ENCODE measurements at regions not wholly inside any gene's neighbourhood (a gene's known extent, or its start where the extent isn't known, plus 50 kb on each side); places are given as distances from the start of the nearest gene placed in this dataset.
"Not testable (repeated sequence)": the region's sequence is repeated elsewhere in the genome, so short reads cannot be mapped to it uniquely, and the experiment has no call there.

DNA sequence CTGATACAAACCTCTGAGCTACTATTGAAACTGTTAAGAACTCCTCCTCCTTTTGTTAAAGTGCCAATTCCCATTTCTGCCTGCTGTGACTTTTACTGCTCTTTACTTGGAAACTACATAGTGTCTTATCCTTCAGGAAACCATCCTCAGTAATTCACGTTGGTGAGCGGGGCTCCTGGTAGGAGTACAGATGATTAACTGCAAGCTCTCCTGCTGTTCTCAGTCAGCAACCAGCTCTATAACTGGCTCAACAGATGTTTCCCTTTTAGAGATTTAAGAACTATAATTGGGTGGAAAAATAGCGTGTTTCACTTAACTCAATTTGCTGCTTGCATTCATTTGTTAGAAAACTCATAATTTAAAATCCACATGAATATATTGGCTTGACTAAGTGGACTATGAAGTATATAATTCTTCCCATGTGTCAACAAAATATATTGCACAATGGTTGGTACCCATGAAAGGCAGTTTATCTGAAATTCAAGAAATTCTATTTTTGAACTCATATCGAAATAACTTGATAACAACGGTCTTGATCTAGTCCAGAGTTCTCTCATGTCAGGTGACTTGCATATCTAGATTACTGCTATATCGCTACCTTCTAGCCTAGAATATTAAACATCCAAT, 574.0 kb downstream of the KCNT2 start:
- TF ChIP-seq POLR2A (IDR thresholded peaks at IDR 0.05): no peak
- TF ChIP-seq, protein P1, sequence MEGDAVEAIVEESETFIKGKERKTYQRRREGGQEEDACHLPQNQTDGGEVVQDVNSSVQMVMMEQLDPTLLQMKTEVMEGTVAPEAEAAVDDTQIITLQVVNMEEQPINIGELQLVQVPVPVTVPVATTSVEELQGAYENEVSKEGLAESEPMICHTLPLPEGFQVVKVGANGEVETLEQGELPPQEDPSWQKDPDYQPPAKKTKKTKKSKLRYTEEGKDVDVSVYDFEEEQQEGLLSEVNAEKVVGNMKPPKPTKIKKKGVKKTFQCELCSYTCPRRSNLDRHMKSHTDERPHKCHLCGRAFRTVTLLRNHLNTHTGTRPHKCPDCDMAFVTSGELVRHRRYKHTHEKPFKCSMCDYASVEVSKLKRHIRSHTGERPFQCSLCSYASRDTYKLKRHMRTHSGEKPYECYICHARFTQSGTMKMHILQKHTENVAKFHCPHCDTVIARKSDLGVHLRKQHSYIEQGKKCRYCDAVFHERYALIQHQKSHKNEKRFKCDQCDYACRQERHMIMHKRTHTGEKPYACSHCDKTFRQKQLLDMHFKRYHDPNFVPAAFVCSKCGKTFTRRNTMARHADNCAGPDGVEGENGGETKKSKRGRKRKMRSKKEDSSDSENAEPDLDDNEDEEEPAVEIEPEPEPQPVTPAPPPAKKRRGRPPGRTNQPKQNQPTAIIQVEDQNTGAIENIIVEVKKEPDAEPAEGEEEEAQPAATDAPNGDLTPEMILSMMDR (IDR thresholded peaks at IDR 0.05): no peak
- Histone ChIP-seq H3K4me3 (replicated peaks in 1 of 3) (no peak overlapping the region), H3K4me1 (no peaks in the 10 kb centered on the region), H3K9me3 (no peaks in the 10 kb centered on the region), H3K27me3 (no peaks in the 10 kb centered on the region), H3K27ac (no peak overlapping the region), H3K36me3 (no peaks in the 10 kb centered on the region)
- no peak for DNase-seq
- intact Hi-C loops (cut with DNase I): no loop called here
- 55 to 59% methylated on average over 6 of the region's 6 CpGs for WGBS, 2 donors

DNA sequence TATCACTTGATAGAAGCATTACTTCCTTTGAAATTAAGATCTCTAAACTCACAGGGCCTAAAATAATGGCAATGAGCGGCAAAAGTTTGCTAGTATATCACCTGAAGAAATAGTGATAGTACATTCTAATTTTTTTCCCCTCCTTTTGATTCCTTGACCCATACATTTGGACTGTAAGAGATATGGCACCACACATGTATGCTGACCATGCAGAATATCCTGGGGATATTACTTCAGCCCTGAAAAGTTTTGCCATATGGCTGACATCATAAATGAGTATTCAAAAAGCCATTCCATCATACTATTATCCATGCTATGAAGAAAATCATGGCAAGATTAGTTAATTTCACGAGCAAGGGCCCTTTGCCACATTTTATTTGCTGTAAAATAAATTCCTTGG, 576.9 kb downstream of the KCNT2 start:
- H3K27ac ChIP-seq; H3K27me3 ChIP-seq; H3K9me3 ChIP-seq; intact Hi-C loops (cut with DNase I); H3K4me3 ChIP-seq (replicated peaks in 1 of 3); H3K4me1 ChIP-seq; DNase-seq; H3K36me3 ChIP-seq: not testable (repeated sequence)
- WGBS, 2 donors: 76 to 79% methylated on average over 2 of the region's 2 CpGs

DNA sequence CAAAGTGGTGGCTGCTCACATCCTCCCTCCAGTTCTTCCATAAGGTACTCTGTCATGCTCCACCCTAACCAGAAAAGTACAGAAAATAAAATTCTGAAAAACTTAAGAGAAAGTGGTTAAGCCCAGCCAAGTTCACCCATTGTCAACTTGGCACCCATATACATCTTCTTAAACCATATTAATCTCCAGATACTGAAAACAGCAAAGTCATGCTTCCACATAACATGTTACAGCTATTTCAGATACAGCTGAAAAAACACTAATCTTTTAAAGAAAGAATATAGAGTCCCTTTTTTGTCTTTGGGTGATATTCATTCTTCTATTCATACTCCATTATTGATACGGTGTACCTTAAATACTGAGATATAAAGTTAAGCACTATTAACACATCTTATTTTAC, 577.8 kb downstream of the KCNT2 start:
- WGBS, 2 donors: 95 to 98% methylated on average over 1 of the region's 1 CpG

DNA sequence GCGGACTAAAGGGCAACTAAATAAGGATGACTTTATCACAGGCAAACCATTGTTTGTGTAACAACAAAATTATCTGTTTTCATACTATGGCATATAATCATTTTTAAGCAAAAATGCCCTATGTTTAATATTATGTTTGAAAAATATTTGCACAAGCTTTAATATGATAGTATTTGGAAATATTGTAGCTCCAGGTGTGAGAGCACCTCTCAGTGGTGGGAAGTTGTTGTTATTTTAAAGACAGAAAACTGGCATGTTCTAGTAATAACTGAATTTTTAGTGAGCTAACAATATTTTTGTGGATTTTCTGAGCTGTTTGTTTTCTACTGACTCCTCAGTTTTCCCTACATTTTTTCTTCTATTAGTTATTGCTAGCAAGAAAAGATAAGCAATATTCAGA, 578.8 kb downstream of the KCNT2 start:
- DNase-seq: no peak
- H3K36me3 ChIP-seq: no peaks in the 10 kb centered on the region
- no peak overlapping the region for H3K4me3 ChIP-seq (replicated peaks in 1 of 3)
- H3K9me3 ChIP-seq: no peaks in the 10 kb centered on the region
- H3K4me1 ChIP-seq: no peaks in the 10 kb centered on the region
- H3K27me3 ChIP-seq: no peaks in the 10 kb centered on the region
- no peak for TF ChIP-seq POLR2A (IDR thresholded peaks at IDR 0.05)
- H3K27ac ChIP-seq: no peak overlapping the region
- 94% methylated on average over 1 of the region's 1 CpG for WGBS, 2 donors
- intact Hi-C loops (cut with DNase I): no loop called here

More for the DNA sequence above, 577.8 kb downstream of the KCNT2 start:
- Histone ChIP-seq H3K36me3 (no peaks in the 10 kb centered on the region), H3K9me3 (no peaks in the 10 kb centered on the region), H3K4me3 (replicated peaks in 1 of 3) (no peak overlapping the region), H3K27me3 (no peaks in the 10 kb centered on the region), H3K27ac (no peak overlapping the region), H3K4me1 (no peaks in the 10 kb centered on the region)
- TF ChIP-seq, protein P1 (IDR thresholded peaks at IDR 0.05): no peak
- TF ChIP-seq POLR2A (IDR thresholded peaks at IDR 0.05): no peak
- no peak for DNase-seq
- intact Hi-C loops (cut with DNase I): no loop called here

DNA sequence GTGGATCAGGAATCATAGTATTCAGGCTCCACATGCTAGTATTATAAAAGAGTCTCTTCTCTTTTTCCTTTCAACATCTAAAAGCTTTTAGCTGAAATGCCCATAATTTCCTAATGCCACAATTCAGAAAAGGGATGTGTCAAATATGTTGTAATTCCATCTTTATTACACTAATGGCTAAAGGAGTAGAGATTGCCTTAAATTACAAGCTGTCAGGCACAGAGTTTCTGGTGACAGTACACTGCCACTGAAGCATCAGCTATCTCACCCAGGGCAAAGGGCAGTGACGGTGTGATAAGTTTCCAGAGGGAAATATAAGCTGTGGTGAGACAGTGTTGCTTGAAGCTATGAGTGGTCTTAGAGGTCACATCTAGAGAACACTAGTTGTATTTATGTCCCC, 581.1 kb downstream of the KCNT2 start:
- H3K4me1 ChIP-seq: no peaks in the 10 kb centered on the region
- intact Hi-C loops (cut with DNase I): no loop called here
- no peak overlapping the region for H3K4me3 ChIP-seq (replicated peaks in 1 of 3)
- TF ChIP-seq, protein P1 (IDR thresholded peaks at IDR 0.05): no peak
- no peak for TF ChIP-seq POLR2A (IDR thresholded peaks at IDR 0.05)
- H3K27ac ChIP-seq: no peak overlapping the region
- H3K27me3 ChIP-seq: no peaks in the 10 kb centered on the region
- no peaks in the 10 kb centered on the region for H3K9me3 ChIP-seq
- WGBS, 2 donors: 0 to 50% methylated on average over 1 of the region's 1 CpG
- DNase-seq: no peak
- no peaks in the 10 kb centered on the region for H3K36me3 ChIP-seq

DNA sequence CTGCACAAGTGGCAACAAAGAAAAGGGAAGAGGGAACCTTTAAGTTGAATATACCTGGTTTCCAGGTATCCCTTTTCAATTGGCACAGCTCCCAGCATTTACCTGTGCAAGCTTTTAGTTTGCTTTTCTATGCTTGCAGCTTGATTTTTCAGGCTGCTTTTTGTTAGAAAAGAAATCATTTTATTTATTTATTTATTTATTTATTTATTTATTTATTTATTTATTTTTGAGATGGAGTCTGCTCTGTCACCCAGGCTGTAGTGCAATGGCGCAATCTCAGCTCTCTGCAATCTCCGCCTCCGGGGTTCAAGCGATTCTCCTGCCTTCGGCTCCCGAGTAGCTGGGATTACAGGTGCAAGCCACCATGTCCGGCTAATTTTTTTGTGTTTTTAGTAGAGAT, 587.1 kb downstream of the KCNT2 start:
- H3K9me3 ChIP-seq; H3K27me3 ChIP-seq; H3K4me1 ChIP-seq; DNase-seq; H3K36me3 ChIP-seq; H3K27ac ChIP-seq; intact Hi-C loops (cut with DNase I); H3K4me3 ChIP-seq (replicated peaks in 1 of 3): not testable (repeated sequence)
- WGBS, 2 donors: 96 to 99% methylated on average over 7 of the region's 7 CpGs

DNA sequence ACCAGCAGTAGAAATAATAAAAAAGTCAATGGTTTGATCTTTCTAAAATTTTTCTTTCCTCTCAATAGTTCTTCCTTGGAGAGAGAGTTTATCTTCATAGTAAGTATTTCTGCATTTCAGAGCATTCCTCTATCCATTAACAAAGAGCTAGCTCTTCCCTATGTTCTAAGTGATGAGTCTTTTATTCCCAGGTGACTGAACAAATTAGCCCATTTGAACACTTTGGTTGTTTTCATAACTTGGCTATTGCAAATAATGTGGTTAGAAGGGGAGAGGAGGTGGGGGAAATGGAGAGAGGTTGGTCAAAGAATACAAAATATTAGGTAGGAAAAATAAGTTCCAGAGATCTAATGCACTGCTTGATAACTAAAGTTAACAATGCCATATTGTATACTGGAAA, 598.9 kb downstream of the KCNT2 start:
- Histone ChIP-seq H3K4me1 (no peaks in the 10 kb centered on the region), H3K9me3 (no peaks in the 10 kb centered on the region), H3K27me3 (no peaks in the 10 kb centered on the region), H3K4me3 (replicated peaks in 1 of 3) (no peak overlapping the region), H3K36me3 (no peaks in the 10 kb centered on the region), H3K27ac (no peak overlapping the region)
- DNase-seq: no peak
- TF ChIP-seq, protein P1 (IDR thresholded peaks at IDR 0.05): no peak
- no peak for TF ChIP-seq POLR2A (IDR thresholded peaks at IDR 0.05)
- intact Hi-C loops (cut with DNase I): no loop called here

All from thyroid gland (tissue), 4 donors.